Retina (tissue), 1 donor: ENCODE measurements at regions not wholly inside any gene's neighbourhood (a gene's known extent, or its start where the extent isn't known, plus 50 kb on each side); places are given as distances from the start of the nearest gene placed in this dataset.

Source experiments
- DNase-seq: peaks from one replicate; pipeline ENCODE4 v3.0.0-alpha.2; 2016

GRCh38 chr7:18370633-18371032, 124.9 kb upstream of the HDAC9 start:
- DNase-seq: no peak

GRCh38 chr7:18378989-18379605, 116.5 kb upstream of the HDAC9 start:
- DNase-seq: no peak

DNA sequence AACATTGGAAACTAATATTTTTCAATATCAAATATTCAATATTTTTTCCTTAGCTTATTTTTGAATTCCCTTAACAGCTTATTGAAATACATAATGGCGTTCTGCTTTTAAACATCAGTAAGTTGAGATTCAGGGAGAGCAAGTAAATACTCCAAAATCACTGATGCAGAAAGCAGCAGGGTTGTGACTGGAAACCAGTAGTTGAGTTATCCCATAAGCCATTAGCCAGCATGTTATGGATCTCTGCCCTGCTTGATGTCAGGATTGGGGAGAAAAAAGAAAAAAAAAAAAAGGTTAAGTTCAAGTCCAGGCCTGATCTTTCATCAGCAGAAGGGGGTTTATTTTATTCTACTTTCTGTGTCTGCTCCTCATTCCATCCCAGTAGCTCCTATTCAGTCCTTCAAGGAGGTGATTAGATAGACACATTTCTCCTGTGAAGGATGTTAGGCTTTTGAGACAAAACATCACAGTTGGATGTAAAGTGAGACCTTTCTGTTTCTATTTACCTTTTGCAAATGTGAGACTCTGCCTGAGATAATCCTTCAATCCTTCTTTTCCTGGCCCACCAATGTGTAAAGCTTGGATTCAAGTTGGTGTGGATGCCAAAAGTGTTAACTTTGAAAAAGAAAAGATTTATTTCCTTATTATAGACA, 110.9 kb upstream of the HDAC9 start:
- DNase-seq: no peak

DNA sequence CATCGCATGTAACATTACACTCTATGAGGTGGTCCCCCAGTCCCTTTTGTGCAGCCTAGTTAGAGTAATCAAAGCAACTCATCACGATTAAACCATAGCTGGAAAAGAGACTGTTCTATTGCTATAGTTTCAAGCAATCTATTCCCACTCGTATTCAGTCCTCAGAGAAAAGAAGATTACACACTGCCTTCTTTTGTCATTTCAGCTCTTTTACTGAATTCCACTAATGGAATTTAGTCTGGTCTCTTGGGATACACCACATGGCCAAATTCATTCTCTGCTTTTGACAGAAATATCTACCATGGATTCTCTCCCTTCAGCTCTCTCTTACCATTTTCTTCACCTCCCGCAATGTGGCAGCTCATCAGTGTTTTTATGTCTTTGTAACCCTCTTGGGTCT, 108.9 kb upstream of the HDAC9 start:
- no peak for DNase-seq

DNA sequence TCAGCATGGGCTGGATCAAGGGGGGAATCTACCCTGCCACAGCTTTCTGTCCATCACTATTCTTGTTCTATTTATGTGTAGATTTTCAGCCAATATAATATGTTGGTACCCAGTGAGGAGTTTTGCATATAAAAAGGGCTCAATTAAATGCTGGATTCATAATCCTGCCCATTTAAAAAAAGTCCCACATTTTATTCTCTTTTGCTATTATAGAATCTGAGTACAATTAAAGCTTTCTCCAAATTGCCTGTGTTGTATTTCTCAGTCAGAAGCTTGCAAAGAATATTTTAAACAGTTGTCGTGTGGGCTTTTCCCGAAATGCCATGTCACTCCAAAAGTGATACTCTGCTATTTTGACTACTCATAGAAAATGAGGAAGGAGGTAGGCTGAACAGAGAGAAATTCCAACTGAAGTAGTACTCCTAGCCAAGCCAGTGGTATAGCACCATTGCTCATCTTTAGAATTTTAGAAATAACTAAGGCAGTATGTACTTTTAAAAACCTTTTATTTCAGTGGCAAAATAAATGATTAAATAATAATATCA, 108.3 kb upstream of the HDAC9 start:
- no peak for DNase-seq

- no peak for DNase-seq
Observed at GRCh38 chr7:18390535-18390907, 105.0 kb upstream of the HDAC9 start.

- DNase-seq: no peak
Observed at GRCh38 chr7:18393465-18394118, 102.0 kb upstream of the HDAC9 start.

GRCh38 chr7:18395868-18396267, 99.7 kb upstream of the HDAC9 start:
- no peak for DNase-seq

DNA sequence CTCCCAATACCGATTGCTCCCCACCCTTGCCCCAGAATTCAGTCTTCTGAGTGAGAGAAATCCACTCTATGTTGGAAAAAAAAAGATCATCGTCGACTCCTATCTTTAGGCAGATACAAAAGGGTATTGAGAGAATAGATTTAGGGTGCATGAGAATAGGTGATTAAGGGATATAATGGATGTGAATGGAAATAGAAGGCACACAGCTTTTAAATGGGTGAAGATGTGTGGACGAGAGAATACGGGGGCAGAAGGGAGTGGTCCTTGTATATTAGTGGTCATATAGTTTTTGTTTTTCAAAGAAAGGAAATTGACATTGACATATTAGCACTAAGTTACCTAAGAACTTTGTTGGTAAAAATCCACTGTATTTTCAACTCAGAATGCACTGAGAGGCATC, 98.6 kb upstream of the HDAC9 start:
- no peak for DNase-seq

DNA sequence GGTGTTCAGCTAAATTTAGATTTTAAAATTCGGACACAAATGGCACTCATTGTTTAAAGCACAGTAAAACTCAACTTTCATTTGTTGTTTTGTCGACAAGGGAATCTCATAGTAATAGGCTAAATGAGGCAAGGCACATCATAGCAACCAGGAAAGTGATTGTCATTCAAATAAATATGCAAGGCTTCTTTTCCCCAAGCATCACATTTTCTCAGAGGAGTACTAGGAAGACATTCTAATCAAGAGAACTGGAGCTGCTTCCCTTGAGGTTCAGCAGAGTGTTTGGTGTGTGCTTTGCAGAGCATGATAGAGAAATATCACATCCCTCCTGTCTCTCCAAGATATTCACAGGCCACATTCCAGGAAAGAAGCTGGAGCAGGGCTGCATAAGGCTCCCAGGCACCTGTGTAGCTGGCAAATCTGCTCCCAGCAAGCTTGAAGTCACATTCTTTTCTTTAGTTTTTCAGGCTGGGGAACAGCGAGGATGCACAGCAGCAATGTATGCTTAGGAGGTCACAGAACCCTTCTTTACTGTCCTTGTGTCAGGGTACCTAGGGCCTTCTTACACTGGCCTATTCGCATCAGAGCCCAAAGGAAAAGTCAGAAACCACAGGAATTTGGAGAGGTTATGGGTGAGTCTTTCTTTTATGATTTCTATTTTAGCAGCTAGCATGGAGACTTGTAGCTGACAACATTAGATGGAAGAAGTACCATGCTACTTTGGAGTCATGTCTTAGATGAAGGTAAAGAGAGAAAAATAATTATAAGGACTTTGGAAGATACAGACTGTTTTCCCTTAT, 95.9 kb upstream of the HDAC9 start:
- DNase-seq: no peak

- DNase-seq: no peak
Observed at GRCh38 chr7:18400275-18400674, 95.3 kb upstream of the HDAC9 start.

GRCh38 chr7:18400726-18401125, 94.8 kb upstream of the HDAC9 start:
- DNase-seq: no peak

DNA sequence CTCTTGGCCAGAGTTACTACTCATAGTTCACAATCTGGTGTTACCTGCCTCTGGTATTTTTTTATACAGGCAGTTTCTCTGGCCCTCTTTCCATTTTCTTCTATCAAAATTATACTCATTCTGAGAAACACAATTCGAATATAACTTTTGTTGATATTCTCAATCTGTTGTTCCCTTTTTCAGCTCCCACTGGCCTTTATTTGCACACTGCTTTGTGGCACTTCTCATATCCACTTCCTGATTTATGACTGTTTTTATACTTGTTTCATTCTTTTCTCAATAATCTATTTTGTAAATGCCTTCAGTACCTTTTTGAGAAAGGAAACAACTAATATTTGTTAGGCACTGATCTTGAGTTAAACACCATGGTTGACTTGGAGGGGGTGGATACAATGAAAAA, 93.8 kb upstream of the HDAC9 start:
- no peak for DNase-seq

- DNase-seq: no peak
Observed at GRCh38 chr7:18402488-18403183, 92.9 kb upstream of the HDAC9 start.

DNA sequence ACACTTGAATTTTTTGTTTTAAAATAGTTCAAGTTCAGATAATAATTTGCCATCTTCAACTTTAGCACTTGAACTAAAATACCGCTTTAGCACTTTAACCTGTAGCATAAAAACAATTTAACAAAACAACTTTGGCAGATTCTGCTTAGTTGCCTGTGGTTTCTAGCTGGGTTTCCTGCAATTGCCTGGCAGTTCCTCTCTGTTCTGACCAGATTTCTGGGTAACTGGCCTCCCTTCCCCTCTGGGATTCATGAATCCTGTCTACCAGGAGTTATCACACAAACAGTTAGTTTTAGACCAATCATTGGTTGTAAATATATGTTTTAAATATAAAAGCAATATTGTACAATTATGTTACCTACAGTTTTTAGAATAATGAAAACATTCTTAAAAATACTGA, 89.8 kb upstream of the HDAC9 start:
- DNase-seq: no peak

- DNase-seq: no peak
Observed at GRCh38 chr7:18407385-18407784, 88.2 kb upstream of the HDAC9 start.

GRCh38 chr7:18408461-18408860, 87.1 kb upstream of the HDAC9 start:
- no peak for DNase-seq

GRCh38 chr7:18408868-18409267, 86.7 kb upstream of the HDAC9 start:
- DNase-seq: no peak

GRCh38 chr7:18413447-18413846, 82.1 kb upstream of the HDAC9 start:
- no peak for DNase-seq

DNA sequence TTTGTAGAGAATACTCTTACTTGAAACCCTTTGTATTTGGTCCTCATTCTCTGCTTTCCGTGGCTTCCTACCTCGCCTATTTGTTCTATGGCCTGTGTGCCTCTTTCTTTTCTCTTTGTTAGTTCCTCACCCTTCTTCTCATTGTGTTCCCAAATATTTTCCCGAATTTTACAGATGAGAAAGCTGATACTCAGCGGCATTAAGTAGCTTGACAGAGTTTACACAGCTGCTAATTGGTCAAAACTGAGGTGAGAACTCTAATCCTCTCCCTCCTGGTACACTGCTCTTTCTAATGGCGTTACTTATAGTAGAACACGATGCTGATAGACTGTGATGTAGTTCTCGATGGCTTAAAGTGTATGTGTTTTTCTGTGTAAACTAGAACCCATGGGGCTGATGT, 80.7 kb upstream of the HDAC9 start:
- no peak for DNase-seq

GRCh38 chr7:18416988-18417387, 78.6 kb upstream of the HDAC9 start:
- no peak for DNase-seq

- no peak for DNase-seq
Observed at GRCh38 chr7:18419456-18419855, 76.1 kb upstream of the HDAC9 start.

GRCh38 chr7:18420108-18420507, 75.4 kb upstream of the HDAC9 start:
- DNase-seq: no peak
